Activated CD4-positive, alpha-beta T cell treated with anti-CD3 and anti-CD28 coated beads for 4 hours (primary cell): ENCODE measurements at regions not wholly inside any gene's neighbourhood (a gene's known extent, or its start where the extent isn't known, plus 50 kb on each side); places are given as distances from the start of the nearest gene placed in this dataset.
"Not testable (repeated sequence)": the region's sequence is repeated elsewhere in the genome, so short reads cannot be mapped to it uniquely, and the experiment has no call there.

ENCODE experiments used
- DNase-seq, 2 donors: peaks; one replicate each; pipeline ENCODE4 v3.0.0-alpha.2; 2020

- not testable (repeated sequence) for DNase-seq
Observed at GRCh38 chr15:91415258-91415657, 315.2 kb downstream of the SV2B start.

- DNase-seq = no peak
Observed at GRCh38 chr15:91420689-91421088, 320.6 kb downstream of the SV2B start.

- no peak for DNase-seq
Observed at GRCh38 chr15:91422797-91423196, 322.7 kb downstream of the SV2B start.

GRCh38 chr15:91424001-91424400 lies 323.9 kb downstream of the SV2B start:
- DNase-seq = no peak

- no peak for DNase-seq
Observed at GRCh38 chr15:91426412-91426811, 326.4 kb downstream of the SV2B start.

- DNase-seq = no peak
Observed at GRCh38 chr15:91429973-91430372, 329.9 kb downstream of the SV2B start.

GRCh38 chr15:91431041-91431715 lies 331.1 kb downstream of the SV2B start:
- no peak for DNase-seq

GRCh38 chr15:91435113-91435512 lies 335.1 kb downstream of the SV2B start:
- no peak for DNase-seq

- no peak for DNase-seq
Observed at GRCh38 chr15:91444656-91445055, 344.6 kb downstream of the SV2B start.

- DNase-seq = no peak
Observed at GRCh38 chr15:91445695-91446228, 345.7 kb downstream of the SV2B start.

GRCh38 chr15:91447991-91448644 lies 348.1 kb downstream of the SV2B start:
- no peak for DNase-seq

- not testable (repeated sequence) for DNase-seq
Observed at GRCh38 chr15:91453376-91453775, 353.3 kb downstream of the SV2B start.

GRCh38 chr15:91456251-91456718 lies 356.2 kb downstream of the SV2B start:
- DNase-seq = no peak

- no peak for DNase-seq
Observed at GRCh38 chr15:91456921-91457320, 356.9 kb downstream of the SV2B start.

- DNase-seq = no peak
Observed at GRCh38 chr15:91461377-91461776, 361.3 kb downstream of the SV2B start.

GRCh38 chr15:91465086-91465485 lies 365.0 kb downstream of the SV2B start:
- no peak for DNase-seq

GRCh38 chr15:91465696-91466095 lies 365.6 kb downstream of the SV2B start:
- DNase-seq = no peak

- no peak for DNase-seq
Observed at GRCh38 chr15:91468871-91469580, 369.0 kb downstream of the SV2B start.

- DNase-seq = peak; percentile 52 to 68
Observed at GRCh38 chr15:91469632-91470567, 369.8 kb downstream of the SV2B start.

- no peak for DNase-seq
Observed at GRCh38 chr15:91471468-91471867, 371.4 kb downstream of the SV2B start.

GRCh38 chr15:91472316-91472756 lies 372.3 kb downstream of the SV2B start:
- DNase-seq = peak in 1 of 2 donors; percentile 6

- DNase-seq = no peak
Observed at GRCh38 chr15:91473894-91474545, 374.0 kb downstream of the SV2B start.
